GM23248 (cell line): ENCODE measurements at regions not wholly inside any gene's neighbourhood (a gene's known extent, or its start where the extent isn't known, plus 50 kb on each side); places are given as distances from the start of the nearest gene placed in this dataset.

Experiments used
- DNase-seq: peaks from one replicate; pipeline ENCODE4 v3.0.0-alpha.2; 2015
- H2AFZ ChIP-seq: fragments of 200-600 bp; sonication (generic); 2 replicates; pipeline ENCODE4 v1.6.1; 2016; ENCODE audit warnings: antibody characterized with exemption
- H3F3A ChIP-seq: fragments of 200-600 bp; sonication (generic); 2 replicates; pipeline ENCODE4 v1.6.1; 2016; ENCODE audit warnings: mild to moderate bottlenecking, antibody characterized with exemption, mixed run types; ENCODE audit not compliant: insufficient read depth
- H3K27ac ChIP-seq: fragments of 200-600 bp; sonication (generic); 2 replicates; pipeline ENCODE4 v1.5.1; 2016; ENCODE audit warnings: mild to moderate bottlenecking
- H3K27me3 ChIP-seq: fragments of 200-600 bp; sonication (generic); replicated peaks from 2 replicates; pipeline ENCODE4 v1.6.1; 2016; ENCODE audit warnings: mild to moderate bottlenecking; ENCODE audit not compliant: insufficient read depth
- H3K36me3 ChIP-seq: fragments of 200-600 bp; sonication (generic); 2 replicates; pipeline ENCODE4 v1.6.1; 2016; ENCODE audit warnings: low read depth, mild to moderate bottlenecking
- H3K4me1 ChIP-seq: fragments of 200-600 bp; sonication (generic); 2 replicates; pipeline ENCODE4 v1.6.1; 2016; ENCODE audit warnings: mild to moderate bottlenecking; ENCODE audit not compliant: insufficient read depth
- H3K4me2 ChIP-seq: fragments of 200-600 bp; sonication (generic); one replicate; pipeline ENCODE4 v1.6.1; 2016; ENCODE audit warnings: mild to moderate bottlenecking; ENCODE audit not compliant: unreplicated experiment
- H3K4me3 ChIP-seq: fragments of 200-600 bp; sonication (generic); 2 replicates; pipeline ENCODE4 v1.5.1; 2016; ENCODE audit warnings: mild to moderate bottlenecking
- H3K79me2 ChIP-seq: fragments of 200-600 bp; sonication (generic); 2 replicates; pipeline ENCODE4 v1.6.1; 2016; ENCODE audit warnings: mild to moderate bottlenecking; ENCODE audit not compliant: insufficient read depth
- H3K9ac ChIP-seq: fragments of 200-600 bp; sonication (generic); 2 replicates; pipeline ENCODE4 v1.6.1; 2016; ENCODE audit warnings: mild to moderate bottlenecking
- H3K9me2 ChIP-seq: fragments of 200-600 bp; sonication (generic); 2 replicates; pipeline ENCODE4 v1.6.1; 2016; ENCODE audit warnings: mixed run types, mild to moderate bottlenecking, moderate library complexity; ENCODE audit not compliant: insufficient read depth
- H3K9me3 ChIP-seq: fragments of 200-600 bp; sonication (generic); one replicate; pipeline ENCODE4 v1.6.1; 2017; ENCODE audit warnings: low read depth
- H4K20me1 ChIP-seq: fragments of 200-600 bp; sonication (generic); 2 replicates; pipeline ENCODE4 v1.6.0; 2016; ENCODE audit not compliant: insufficient read depth
- EZH2 ChIP-seq: fragments of 200-600 bp; sonication (generic); IDR thresholded peaks from 2 replicates; pipeline ENCODE4 v1.6.1; 2018; ENCODE audit warnings: antibody characterized with exemption, mild to moderate bottlenecking; ENCODE audit not compliant: insufficient read depth, poor library complexity, severe bottlenecking
- EZH2phosphoT487 ChIP-seq: fragments of 200-600 bp; sonication (generic); IDR thresholded peaks from 2 replicates; pipeline ENCODE4 v1.6.1; 2018; ENCODE audit warnings: antibody characterized with exemption, moderate library complexity, mild to moderate bottlenecking, low read depth; ENCODE audit not compliant: insufficient read depth
- WGBS, 2 experiments: methylation state at CpG; one replicate each; pipeline ENCODE4 v1.1.6; 2015 to 2017; ENCODE audit warnings: low lambda C conversion rate in 2 of 2, low coverage in 1 of 2; ENCODE audit errors: missing lambda C conversion rate in 2 of 2; 5-methylcytosine and 5-hydroxymethylcytosine counted together
- in situ Hi-C: fragments of 300-500 bp; cut with MboI; formaldehyde crosslinking; loops from 2 replicates; pipeline ENCODE4 v1.15.0; 2020

- no peak for TF ChIP-seq EZH2
- TF ChIP-seq EZH2phosphoT487 = no peak
- Histone ChIP-seq H3K9ac (no peak overlapping the region), H3K4me1 (no peaks in the 10 kb centered on the region), H3K36me3 (no peaks in the 10 kb centered on the region), H3K9me3 (no peaks in the 10 kb centered on the region), H3K27me3 (no peaks in the 10 kb centered on the region), H3F3A (no peaks in the 10 kb centered on the region), H3K79me2 (no peaks in the 10 kb centered on the region), H3K4me3 (no peak overlapping the region), H3K9me2 (no peaks in the 10 kb centered on the region), H4K20me1 (no peaks in the 10 kb centered on the region), H3K4me2 (no peak overlapping the region), H2AFZ (no peak overlapping the region), H3K27ac (no peak overlapping the region)
- in situ Hi-C loops = no loop called here
- WGBS, 2 experiments = 26 to 28% methylated on average over 3 of the region's 3 CpGs
- no peak for DNase-seq
Measured at GRCh38 chr13:39859898-39860297, 204.4 kb downstream of the COG6 start.

- Histone ChIP-seq H3K9ac (no peak overlapping the region), H3K79me2 (no peaks in the 10 kb centered on the region), H3K9me3 (no peaks in the 10 kb centered on the region), H3K4me3 (no peak overlapping the region), H3K9me2 (no peaks in the 10 kb centered on the region), H3K36me3 (no peaks in the 10 kb centered on the region), H3K4me2 (no peak overlapping the region), H3K27ac (no peak overlapping the region), H4K20me1 (no peaks in the 10 kb centered on the region), H3F3A (no peaks in the 10 kb centered on the region), H3K27me3 (no peaks in the 10 kb centered on the region), H2AFZ (no peak overlapping the region), H3K4me1 (no peaks in the 10 kb centered on the region)
- WGBS, 2 experiments = 37 to 44% methylated on average over 2 of the region's 2 CpGs
- no peak for TF ChIP-seq EZH2phosphoT487
- TF ChIP-seq EZH2 = no peak
- in situ Hi-C loops = no loop called here
- no peak for DNase-seq
Measured at GRCh38 chr13:39862900-39863299, 207.4 kb downstream of the COG6 start.

- Histone ChIP-seq H3K4me1 (no peaks in the 10 kb centered on the region), H3K27me3 (no peaks in the 10 kb centered on the region), H4K20me1 (no peaks in the 10 kb centered on the region), H3K4me3 (no peak overlapping the region), H3F3A (no peaks in the 10 kb centered on the region), H3K9me2 (no peaks in the 10 kb centered on the region), H3K27ac (no peak overlapping the region), H3K9me3 (no peaks in the 10 kb centered on the region), H3K9ac (no peak overlapping the region), H2AFZ (no peak overlapping the region), H3K36me3 (no peaks in the 10 kb centered on the region), H3K4me2 (no peak overlapping the region), H3K79me2 (no peaks in the 10 kb centered on the region)
- in situ Hi-C loops = no loop called here
- 73 to 82% methylated on average over 5 of the region's 5 CpGs for WGBS, 2 experiments
- no peak for DNase-seq
- no peak for TF ChIP-seq EZH2
- no peak for TF ChIP-seq EZH2phosphoT487
Measured at GRCh38 chr13:39864221-39864620, 208.8 kb downstream of the COG6 start.

DNA sequence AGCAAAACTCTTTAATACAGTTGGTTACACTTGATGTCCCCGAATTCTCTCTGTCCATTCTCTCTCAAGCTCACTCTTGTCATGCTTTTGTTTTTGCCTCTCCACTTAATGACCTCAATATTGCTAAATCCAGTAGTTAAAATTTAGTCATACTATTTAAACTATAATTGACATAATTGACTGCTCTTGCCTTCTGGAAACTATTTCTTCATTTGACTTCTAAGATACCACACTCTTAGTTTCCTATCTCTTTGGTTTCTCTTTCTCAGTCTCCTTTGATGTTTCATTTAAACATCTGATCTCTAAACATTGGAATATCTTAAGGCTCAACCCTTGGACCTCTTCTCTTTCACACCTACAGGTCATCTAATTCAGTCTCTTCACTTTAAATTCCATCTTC is 211.3 kb downstream of the COG6 start:
- 23 to 29% methylated on average over 1 of the region's 1 CpG for WGBS, 2 experiments
- H4K20me1 ChIP-seq = no peaks in the 10 kb centered on the region
- H3K9me2 ChIP-seq = no peaks in the 10 kb centered on the region

DNA sequence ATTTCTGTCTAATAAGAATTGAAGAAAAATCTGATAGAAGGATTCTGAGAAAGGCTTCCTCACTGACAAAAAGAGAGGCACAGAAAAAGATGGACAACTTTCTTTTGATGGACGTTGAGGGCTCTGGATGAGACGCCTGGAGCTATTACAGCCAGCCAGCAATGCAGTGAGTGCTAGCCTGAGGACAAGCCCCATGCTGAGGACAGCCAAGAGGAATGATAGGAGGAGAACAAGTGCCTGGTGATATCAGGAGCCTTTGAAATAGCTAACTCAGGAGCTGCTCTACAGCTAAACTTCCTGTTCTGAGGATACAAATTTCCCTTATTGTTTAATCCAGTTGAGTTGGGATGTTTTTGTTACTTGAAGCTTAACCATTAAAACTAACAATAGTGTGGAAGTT is 212.3 kb downstream of the COG6 start:
- H3K36me3 ChIP-seq = no peaks in the 10 kb centered on the region
- H4K20me1 ChIP-seq = no peaks in the 10 kb centered on the region
- H3K4me1 ChIP-seq = no peaks in the 10 kb centered on the region
- no peaks in the 10 kb centered on the region for H3F3A ChIP-seq
- H3K9ac ChIP-seq = no peak overlapping the region
- H3K79me2 ChIP-seq = no peaks in the 10 kb centered on the region
- no peaks in the 10 kb centered on the region for H3K27me3 ChIP-seq
- H3K9me2 ChIP-seq = no peaks in the 10 kb centered on the region
- DNase-seq = no peak
- no peaks in the 10 kb centered on the region for H3K9me3 ChIP-seq
- no peak overlapping the region for H3K4me3 ChIP-seq
- no peak overlapping the region for H2AFZ ChIP-seq
- H3K4me2 ChIP-seq = no peak overlapping the region
- no peak for TF ChIP-seq EZH2
- no peak for TF ChIP-seq EZH2phosphoT487
- in situ Hi-C loops = no loop called here
- H3K27ac ChIP-seq = no peak overlapping the region
- 8 to 14% methylated on average over 2 of the region's 2 CpGs for WGBS, 2 experiments

More for the DNA sequence above, 211.3 kb downstream of the COG6 start:
- H3F3A ChIP-seq = no peaks in the 10 kb centered on the region
- no peak overlapping the region for H3K27ac ChIP-seq
- no peaks in the 10 kb centered on the region for H3K27me3 ChIP-seq
- H3K9ac ChIP-seq = no peak overlapping the region
- no peak overlapping the region for H2AFZ ChIP-seq
- H3K79me2 ChIP-seq = no peaks in the 10 kb centered on the region
- H3K9me3 ChIP-seq = no peaks in the 10 kb centered on the region
- in situ Hi-C loops = no loop called here
- no peak for TF ChIP-seq EZH2phosphoT487
- no peak for TF ChIP-seq EZH2
- no peaks in the 10 kb centered on the region for H3K4me1 ChIP-seq
- H3K4me2 ChIP-seq = no peak overlapping the region
- no peak for DNase-seq
- no peak overlapping the region for H3K4me3 ChIP-seq
- H3K36me3 ChIP-seq = no peaks in the 10 kb centered on the region
